A673 (cell line): ENCODE measurements at regions not wholly inside any gene's neighbourhood (a gene's known extent, or its start where the extent isn't known, plus 50 kb on each side); places are given as distances from the start of the nearest gene placed in this dataset.

Source experiments
- BruUV-seq: library from RNA; stranded (reverse); fragments of 400-500 nt; replicated peaks from 2 replicates; lab custom pipeline; 2021; lab: Mats Ljungman, UMichigan
- CTCF ChIA-PET: fragments of 300-600 bp; sonication (Branson Sonifier 250); formaldehyde crosslinking; loops from one replicate; lab custom pipeline; 2022; ENCODE audit warnings: antibody characterized with exemption; lab: Charles Lee
- POLR2A ChIA-PET: fragments of 300-600 bp; sonication (Branson Sonifier 250); formaldehyde crosslinking; loops from one replicate; lab custom pipeline; 2022; ENCODE audit warnings: antibody characterized with exemption; ENCODE audit not compliant: low non-redundant PET; lab: Charles Lee
- DNase-seq: peaks from one replicate; pipeline ENCODE4 v3.0.0-alpha.2; 2015; ENCODE audit warnings: low spot score
- H3K27ac ChIP-seq: fragments of 200-600 bp; sonication (generic); 2 replicates; pipeline ENCODE4 v1.5.1; 2016; ENCODE audit warnings: mixed run types, low read depth, mild to moderate bottlenecking, mixed read lengths, antibody characterized with exemption, low read length; ENCODE audit not compliant: poor library complexity, severe bottlenecking
- H3K27me3 ChIP-seq: fragments of 200-600 bp; sonication (generic); replicated peaks from 2 replicates; pipeline ENCODE4 v1.6.1; 2017; ENCODE audit warnings: mixed run types, low read depth, mild to moderate bottlenecking, mixed read lengths, antibody characterized with exemption, low read length; ENCODE audit not compliant: insufficient read depth, poor library complexity
- H3K36me3 ChIP-seq: fragments of 200-600 bp; sonication (generic); 2 replicates; pipeline ENCODE4 v1.6.1; 2016; ENCODE audit warnings: mixed run types, mild to moderate bottlenecking, mixed read lengths, antibody characterized with exemption, low read length; ENCODE audit not compliant: insufficient read depth, poor library complexity, severe bottlenecking
- H3K4me1 ChIP-seq: fragments of 200-600 bp; sonication (generic); 2 replicates; pipeline ENCODE4 v1.6.1; 2017; ENCODE audit warnings: mixed run types, mild to moderate bottlenecking, mixed read lengths, antibody characterized with exemption, low read length; ENCODE audit not compliant: insufficient read depth, poor library complexity, severe bottlenecking
- H3K4me3 ChIP-seq: fragments of 200-600 bp; sonication (generic); 2 replicates; pipeline ENCODE4 v1.5.1; 2016; ENCODE audit warnings: low read depth, mixed run types, mild to moderate bottlenecking, mixed read lengths, low read length; ENCODE audit not compliant: poor library complexity, severe bottlenecking
- H3K9me3 ChIP-seq: fragments of 200-600 bp; sonication (generic); 2 replicates; pipeline ENCODE4 v1.6.1; 2016; ENCODE audit warnings: mixed run types, low read depth, mild to moderate bottlenecking, mixed read lengths, antibody characterized with exemption, low read length; ENCODE audit not compliant: poor library complexity, severe bottlenecking
- CTCF ChIP-seq: fragments of 300-800, 200-600 bp; sonication (generic); conservative IDR thresholded peaks from 2 replicates; pipeline ENCODE4 v1.5.1; 2017; ENCODE audit warnings: low read depth, mild to moderate bottlenecking, antibody characterized with exemption, low read length, moderate library complexity, mixed read lengths
- EZH2 ChIP-seq: fragments of 200-600 bp; sonication (generic); IDR thresholded peaks from 2 replicates; pipeline ENCODE4 v1.6.1; 2017; ENCODE audit warnings: borderline replicate concordance, low read depth, mild to moderate bottlenecking, mixed read lengths, antibody characterized with exemption, low read length; ENCODE audit not compliant: poor library complexity, severe bottlenecking
- intact Hi-C: fragments of 100-400 bp; cut with micrococcal nuclease; formaldehyde crosslinking; loops from one replicate; pipeline ENCODE4 v1.10.0; 2022; ENCODE audit not compliant: unreplicated experiment

GRCh38 chr6:153210083-153210482 is 79.0 kb upstream of the RGS17 start:
- CTCF ChIA-PET: no interaction called here
- Histone ChIP-seq H3K9me3 (peaks cover 3% of the 10 kb centered on the region), H3K27me3 (no peaks in the 10 kb centered on the region), H3K4me1 (peaks cover 10% of the 10 kb centered on the region), H3K36me3 (no peaks in the 10 kb centered on the region), H3K4me3 (no peak overlapping the region), H3K27ac (no peak overlapping the region)
- POLR2A ChIA-PET: no interaction called here
- peak; percentile 62 for DNase-seq
- intact Hi-C loops: no loop called here
- no TSS peak for BruUV-seq
- no peak for TF ChIP-seq CTCF
- no peak for TF ChIP-seq EZH2

- H3K27me3 ChIP-seq: no peaks in the 10 kb centered on the region
- BruUV-seq: no TSS peak
- H3K36me3 ChIP-seq: no peaks in the 10 kb centered on the region
- intact Hi-C loops: no loop called here
- peaks cover 10% of the 10 kb centered on the region for H3K4me1 ChIP-seq
- ChIA-PET POLR2A (no interaction called here), CTCF (no interaction called here)
- no peak for TF ChIP-seq CTCF
- no peak for TF ChIP-seq EZH2
- H3K9me3 ChIP-seq: peaks cover 3% of the 10 kb centered on the region
- no peak overlapping the region for H3K27ac ChIP-seq
- no peak for DNase-seq
- no peak overlapping the region for H3K4me3 ChIP-seq
Measured at GRCh38 chr6:153208706-153209105, 77.6 kb upstream of the RGS17 start.

- Histone ChIP-seq H3K36me3 (no peaks in the 10 kb centered on the region), H3K27me3 (no peaks in the 10 kb centered on the region), H3K9me3 (peaks cover 3% of the 10 kb centered on the region), H3K4me1 (peaks cover 10% of the 10 kb centered on the region), H3K4me3 (no peak overlapping the region), H3K27ac (no peak overlapping the region)
- TF ChIP-seq EZH2: no peak
- no peak for TF ChIP-seq CTCF
- intact Hi-C loops: no loop called here
- ChIA-PET POLR2A (no interaction called here), CTCF (no interaction called here)
- DNase-seq: no peak
- BruUV-seq: no TSS peak
Measured at GRCh38 chr6:153207617-153208016, 76.5 kb upstream of the RGS17 start.
